ENCODE measurements at regions not wholly inside any gene's neighbourhood (a gene's known extent, or its start where the extent isn't known, plus 50 kb on each side); places are given as distances from the start of the nearest gene placed in this dataset.

DNA sequence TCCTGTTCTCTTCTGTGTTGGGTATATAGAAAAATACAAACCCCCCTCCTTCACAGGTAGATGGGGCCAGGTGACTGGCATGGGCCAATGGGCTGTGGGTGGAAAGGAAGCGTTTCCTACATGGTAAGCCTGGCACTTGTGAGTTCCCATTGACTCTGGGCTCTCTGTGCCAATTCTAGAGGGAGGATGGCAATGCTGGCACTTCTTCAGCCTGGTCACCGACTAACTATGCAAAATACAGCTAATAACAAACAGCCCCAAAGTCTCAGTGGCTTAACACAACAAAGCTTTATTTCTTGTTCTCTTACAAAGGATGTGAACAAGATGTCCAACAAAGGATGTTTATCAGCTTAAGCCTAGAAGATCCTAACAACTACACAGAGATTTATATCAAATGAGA is 258.1 kb downstream of the SYK start:
- no peaks in the 10 kb centered on the region for H3K27me3 ChIP-seq
- H3K9me3 ChIP-seq: no peaks in the 10 kb centered on the region
- TF ChIP-seq POLR2A (IDR thresholded peaks at IDR 0.05) (no peak), POLR2AphosphoS5 (IDR thresholded peaks at IDR 0.05) (no peak)
- TF ChIP-seq, protein P1, sequence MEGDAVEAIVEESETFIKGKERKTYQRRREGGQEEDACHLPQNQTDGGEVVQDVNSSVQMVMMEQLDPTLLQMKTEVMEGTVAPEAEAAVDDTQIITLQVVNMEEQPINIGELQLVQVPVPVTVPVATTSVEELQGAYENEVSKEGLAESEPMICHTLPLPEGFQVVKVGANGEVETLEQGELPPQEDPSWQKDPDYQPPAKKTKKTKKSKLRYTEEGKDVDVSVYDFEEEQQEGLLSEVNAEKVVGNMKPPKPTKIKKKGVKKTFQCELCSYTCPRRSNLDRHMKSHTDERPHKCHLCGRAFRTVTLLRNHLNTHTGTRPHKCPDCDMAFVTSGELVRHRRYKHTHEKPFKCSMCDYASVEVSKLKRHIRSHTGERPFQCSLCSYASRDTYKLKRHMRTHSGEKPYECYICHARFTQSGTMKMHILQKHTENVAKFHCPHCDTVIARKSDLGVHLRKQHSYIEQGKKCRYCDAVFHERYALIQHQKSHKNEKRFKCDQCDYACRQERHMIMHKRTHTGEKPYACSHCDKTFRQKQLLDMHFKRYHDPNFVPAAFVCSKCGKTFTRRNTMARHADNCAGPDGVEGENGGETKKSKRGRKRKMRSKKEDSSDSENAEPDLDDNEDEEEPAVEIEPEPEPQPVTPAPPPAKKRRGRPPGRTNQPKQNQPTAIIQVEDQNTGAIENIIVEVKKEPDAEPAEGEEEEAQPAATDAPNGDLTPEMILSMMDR (IDR thresholded peaks at IDR 0.05): no peak
- H3K27ac ChIP-seq: peak overlapping the region; percentile 49 to 57
- no peaks in the 10 kb centered on the region for H3K36me3 ChIP-seq
- no peak for DNase-seq (ENCODE audit: low spot score in 2 of 2)
- no peaks in the 10 kb centered on the region for H3K4me1 ChIP-seq
- intact Hi-C loops (cut with DNase I; ENCODE audit: low total_unique reads): no loop called here
- H3K4me3 ChIP-seq: no peak overlapping the region

DNA sequence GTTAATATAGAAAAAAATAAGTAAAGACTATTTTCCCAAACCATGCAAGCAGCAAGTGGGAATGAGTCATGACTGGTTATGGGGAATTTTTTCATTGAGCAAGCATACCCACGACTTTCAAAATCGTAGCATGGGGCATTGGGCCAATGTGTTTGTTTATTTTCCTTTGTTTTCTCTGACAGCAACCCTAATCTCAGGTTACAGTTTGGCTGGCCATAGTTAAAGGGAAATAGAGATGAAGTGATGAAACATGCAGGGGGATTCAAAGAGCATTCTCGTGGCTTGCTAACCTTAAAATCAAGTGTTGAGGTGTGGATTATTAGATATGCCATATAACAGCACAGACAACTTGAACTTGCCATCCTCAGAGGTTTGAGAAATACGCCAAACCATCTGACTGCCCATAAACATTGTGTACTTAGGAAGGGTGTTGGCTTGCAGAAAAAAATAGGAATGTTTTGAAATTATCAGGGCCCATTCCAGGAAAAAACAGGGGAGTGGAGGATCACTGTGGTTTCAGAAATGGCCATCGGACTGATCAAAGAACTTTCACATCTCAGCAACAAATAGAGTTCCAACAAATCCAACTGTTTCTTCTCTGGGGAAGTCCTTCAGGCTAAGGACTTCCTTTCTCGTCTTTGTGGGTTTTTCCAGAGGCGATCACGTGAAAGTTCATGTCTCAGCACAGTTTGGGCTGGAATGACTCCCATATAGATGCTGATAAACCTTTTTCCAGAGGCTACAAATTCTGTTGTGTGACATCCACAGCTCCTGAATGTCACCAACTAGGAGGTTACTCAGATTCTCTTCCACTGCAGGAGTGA is 259.1 kb downstream of the SYK start:
- Histone ChIP-seq H3K36me3 (no peaks in the 10 kb centered on the region), H3K27me3 (no peaks in the 10 kb centered on the region), H3K4me3 (no peak overlapping the region), H3K9me3 (no peaks in the 10 kb centered on the region), H3K27ac (peak overlapping the region; percentile 49 to 77), H3K4me1 (no peaks in the 10 kb centered on the region)
- intact Hi-C loops (cut with DNase I; ENCODE audit: low total_unique reads): no loop called here
- peak in 1 of 2 donors; percentile 40 for DNase-seq (ENCODE audit: low spot score in 2 of 2)
- TF ChIP-seq, protein P1 (IDR thresholded peaks at IDR 0.05): no peak
- TF ChIP-seq POLR2AphosphoS5 (IDR thresholded peaks at IDR 0.05) (peak; percentile 53 to 80 (median 62)), POLR2A (IDR thresholded peaks at IDR 0.05) (no peak)

DNA sequence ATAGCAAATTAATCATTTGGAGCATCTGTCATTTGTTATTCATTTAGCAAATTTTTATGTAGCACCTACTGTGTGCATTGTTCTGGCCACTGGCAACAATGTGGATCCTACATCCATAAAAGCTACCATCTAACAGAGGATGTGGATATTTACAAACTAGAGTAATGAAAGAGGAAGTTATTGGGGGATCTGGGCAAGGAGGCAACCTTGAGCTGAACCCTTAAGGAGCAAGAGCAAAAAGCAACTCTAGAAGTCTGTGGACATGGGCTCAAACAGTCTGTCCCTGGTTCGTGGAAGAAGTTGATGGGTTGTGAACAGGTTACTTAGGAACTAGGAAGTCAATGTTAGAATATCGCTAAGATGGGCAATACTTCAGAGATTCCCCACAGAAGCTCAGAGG is 259.9 kb downstream of the SYK start:
- no peaks in the 10 kb centered on the region for H3K27me3 ChIP-seq
- DNase-seq (ENCODE audit: low spot score in 2 of 2): no peak
- peak overlapping the region; percentile 49 to 77 for H3K27ac ChIP-seq
- H3K36me3 ChIP-seq: no peaks in the 10 kb centered on the region
- H3K9me3 ChIP-seq: no peaks in the 10 kb centered on the region
- no peak overlapping the region for H3K4me3 ChIP-seq
- intact Hi-C loops (cut with DNase I; ENCODE audit: low total_unique reads): no loop called here
- TF ChIP-seq POLR2A (IDR thresholded peaks at IDR 0.05): no peak
- TF ChIP-seq, protein P1 (IDR thresholded peaks at IDR 0.05): no peak
- H3K4me1 ChIP-seq: no peaks in the 10 kb centered on the region

DNA sequence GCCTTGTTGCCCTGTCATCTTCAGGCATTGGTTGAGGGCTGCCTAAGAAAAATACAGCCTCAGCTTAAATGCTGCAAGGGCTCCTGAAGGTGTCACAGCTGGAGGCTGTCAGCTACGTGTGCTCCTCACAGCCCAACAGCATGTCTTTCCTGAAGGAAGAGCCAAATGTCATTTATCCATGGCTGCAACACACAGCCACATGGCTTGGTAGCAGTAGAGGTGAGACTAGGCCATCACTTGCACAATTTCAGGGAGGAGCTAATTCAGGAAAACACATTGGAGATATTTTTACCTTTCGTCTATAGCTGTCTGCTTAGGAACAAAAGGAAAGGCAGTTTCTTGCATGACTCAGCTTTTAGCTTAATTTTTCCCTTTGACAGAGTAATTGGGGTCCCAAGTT is 260.7 kb downstream of the SYK start:
- Histone ChIP-seq H3K27ac (no peak overlapping the region), H3K27me3 (no peaks in the 10 kb centered on the region), H3K36me3 (no peaks in the 10 kb centered on the region), H3K4me3 (no peak overlapping the region), H3K4me1 (no peaks in the 10 kb centered on the region), H3K9me3 (no peaks in the 10 kb centered on the region)
- no peak for DNase-seq (ENCODE audit: low spot score in 2 of 2)
- intact Hi-C loops (cut with DNase I; ENCODE audit: low total_unique reads): no loop called here
- no peak for TF ChIP-seq POLR2A (IDR thresholded peaks at IDR 0.05)
- TF ChIP-seq POLR2AphosphoS5 (IDR thresholded peaks at IDR 0.05): no peak
- TF ChIP-seq, protein P1 (IDR thresholded peaks at IDR 0.05): no peak

DNA sequence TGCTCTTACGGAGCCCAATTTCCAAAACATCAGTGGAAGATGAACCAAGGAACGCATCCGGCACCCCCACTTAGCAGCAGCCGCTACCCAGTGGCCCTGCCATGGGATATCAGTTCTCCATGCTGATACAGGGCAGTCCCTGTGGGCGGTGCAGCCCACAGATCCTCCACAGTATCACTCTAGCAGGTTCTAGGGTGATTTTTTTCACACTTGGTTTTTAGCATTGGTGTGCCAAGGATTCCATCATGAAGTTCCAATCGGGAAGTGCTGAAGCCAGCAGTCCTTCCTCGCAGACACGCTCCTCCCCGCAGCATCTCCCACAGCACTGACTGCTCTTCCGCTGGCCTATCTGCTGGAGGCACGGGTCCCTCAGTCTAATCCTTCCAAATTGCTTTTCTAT is 261.9 kb downstream of the SYK start:
- no peaks in the 10 kb centered on the region for H3K36me3 ChIP-seq
- no peaks in the 10 kb centered on the region for H3K27me3 ChIP-seq
- no peak overlapping the region for H3K4me3 ChIP-seq
- intact Hi-C loops (cut with DNase I; ENCODE audit: low total_unique reads): no loop called here
- DNase-seq (ENCODE audit: low spot score in 2 of 2): no peak
- TF ChIP-seq, protein P1 (IDR thresholded peaks at IDR 0.05): no peak
- TF ChIP-seq POLR2A (IDR thresholded peaks at IDR 0.05): no peak
- no peak for TF ChIP-seq POLR2AphosphoS5 (IDR thresholded peaks at IDR 0.05)
- no peaks in the 10 kb centered on the region for H3K9me3 ChIP-seq
- no peak overlapping the region for H3K27ac ChIP-seq
- no peaks in the 10 kb centered on the region for H3K4me1 ChIP-seq

All from breast epithelium (tissue), 4 donors.